HFFc6 (cell line): ENCODE measurements at regions not wholly inside any gene's neighbourhood (a gene's known extent, or its start where the extent isn't known, plus 50 kb on each side); places are given as distances from the start of the nearest gene placed in this dataset.
"Not testable (repeated sequence)": the region's sequence is repeated elsewhere in the genome, so short reads cannot be mapped to it uniquely, and the experiment has no call there.

ENCODE experiments used
- DNase-seq: peaks from one replicate; pipeline ENCODE4 v3.0.0-alpha.2; 2018
- H3K27ac Mint-ChIP-seq: 2 replicates; pipeline ENCODE4 v1.8.0; 2020; ENCODE audit warnings: mild to moderate bottlenecking, mixed read lengths
- H3K27me3 Mint-ChIP-seq: 2 replicates; pipeline ENCODE4 v1.8.0; 2021; ENCODE audit warnings: mild to moderate bottlenecking, moderate library complexity, mixed read lengths; ENCODE audit not compliant: insufficient read depth
- H3K36me3 Mint-ChIP-seq: 2 replicates; pipeline ENCODE4 v1.8.0; 2021; ENCODE audit warnings: low read depth, mixed read lengths
- H3K4me1 Mint-ChIP-seq: 2 replicates; pipeline ENCODE4 v1.8.0; 2020; ENCODE audit warnings: low read depth, mixed read lengths
- H3K4me3 Mint-ChIP-seq: 2 replicates; pipeline ENCODE4 v1.8.0; 2020; ENCODE audit warnings: mild to moderate bottlenecking, moderate library complexity, mixed read lengths
- H3K9me3 Mint-ChIP-seq: 2 replicates; pipeline ENCODE4 v1.8.0; 2020; ENCODE audit warnings: mild to moderate bottlenecking, mixed read lengths
- TF ChIP-seq, protein P1 (sequence below): fragments of 200-600 bp; sonication (generic); IDR thresholded peaks from 2 replicates; pipeline ENCODE4 v1.5.0; 2021; ENCODE audit warnings: antibody characterized with exemption, mild to moderate bottlenecking

DNA sequence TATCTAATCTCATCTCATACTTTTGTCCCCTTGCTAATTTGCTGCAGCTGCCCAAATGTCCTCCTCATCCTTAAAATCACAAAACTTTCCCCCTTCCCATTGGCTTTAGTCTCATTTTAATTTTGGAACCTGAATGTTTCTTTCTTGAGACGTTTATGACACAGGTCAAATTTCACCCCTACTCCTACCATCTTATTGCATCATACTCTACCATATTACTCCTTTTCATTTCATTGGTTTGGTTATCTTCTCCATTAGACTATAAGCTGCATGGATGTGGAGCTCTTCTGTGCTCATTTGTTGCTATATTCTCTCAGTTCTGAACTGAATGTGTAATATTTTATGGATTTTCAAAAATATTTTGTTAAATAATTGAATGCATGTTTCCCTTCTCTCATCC lies 688.6 kb downstream of the CBLN4 start:
- Mint-ChIP-seq H3K36me3 (no peaks in the 10 kb centered on the region), H3K27ac (no peak overlapping the region), H3K4me1 (no peaks in the 10 kb centered on the region), H3K27me3 (no peaks in the 10 kb centered on the region), H3K9me3 (peaks cover 46% of the 10 kb centered on the region), H3K4me3 (no peak overlapping the region)
- TF ChIP-seq, protein P1, sequence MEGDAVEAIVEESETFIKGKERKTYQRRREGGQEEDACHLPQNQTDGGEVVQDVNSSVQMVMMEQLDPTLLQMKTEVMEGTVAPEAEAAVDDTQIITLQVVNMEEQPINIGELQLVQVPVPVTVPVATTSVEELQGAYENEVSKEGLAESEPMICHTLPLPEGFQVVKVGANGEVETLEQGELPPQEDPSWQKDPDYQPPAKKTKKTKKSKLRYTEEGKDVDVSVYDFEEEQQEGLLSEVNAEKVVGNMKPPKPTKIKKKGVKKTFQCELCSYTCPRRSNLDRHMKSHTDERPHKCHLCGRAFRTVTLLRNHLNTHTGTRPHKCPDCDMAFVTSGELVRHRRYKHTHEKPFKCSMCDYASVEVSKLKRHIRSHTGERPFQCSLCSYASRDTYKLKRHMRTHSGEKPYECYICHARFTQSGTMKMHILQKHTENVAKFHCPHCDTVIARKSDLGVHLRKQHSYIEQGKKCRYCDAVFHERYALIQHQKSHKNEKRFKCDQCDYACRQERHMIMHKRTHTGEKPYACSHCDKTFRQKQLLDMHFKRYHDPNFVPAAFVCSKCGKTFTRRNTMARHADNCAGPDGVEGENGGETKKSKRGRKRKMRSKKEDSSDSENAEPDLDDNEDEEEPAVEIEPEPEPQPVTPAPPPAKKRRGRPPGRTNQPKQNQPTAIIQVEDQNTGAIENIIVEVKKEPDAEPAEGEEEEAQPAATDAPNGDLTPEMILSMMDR: no peak
- no peak for DNase-seq

DNA sequence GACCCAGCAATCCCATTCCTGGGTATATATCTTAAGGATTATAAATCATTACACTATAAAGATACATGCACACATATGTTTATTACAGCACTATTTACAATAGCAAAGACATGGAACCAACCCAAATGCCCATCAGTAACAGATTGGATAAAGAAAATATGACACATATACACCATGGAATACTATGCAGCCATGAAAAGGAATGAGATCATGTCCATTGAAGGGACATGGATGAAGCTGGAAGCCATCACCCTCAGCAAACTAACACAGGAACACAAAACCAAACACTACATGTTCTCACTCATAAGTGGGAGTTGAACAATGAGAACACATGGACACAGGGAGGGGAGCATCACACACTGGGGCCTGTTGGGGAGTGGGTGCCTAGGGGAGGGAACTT lies 694.5 kb downstream of the CBLN4 start:
- not testable (repeated sequence) for H3K27ac Mint-ChIP-seq, H3K4me1 Mint-ChIP-seq, H3K4me3 Mint-ChIP-seq, H3K27me3 Mint-ChIP-seq, H3K36me3 Mint-ChIP-seq, DNase-seq
- H3K9me3 Mint-ChIP-seq: peaks cover 72% of the 10 kb centered on the region

DNA sequence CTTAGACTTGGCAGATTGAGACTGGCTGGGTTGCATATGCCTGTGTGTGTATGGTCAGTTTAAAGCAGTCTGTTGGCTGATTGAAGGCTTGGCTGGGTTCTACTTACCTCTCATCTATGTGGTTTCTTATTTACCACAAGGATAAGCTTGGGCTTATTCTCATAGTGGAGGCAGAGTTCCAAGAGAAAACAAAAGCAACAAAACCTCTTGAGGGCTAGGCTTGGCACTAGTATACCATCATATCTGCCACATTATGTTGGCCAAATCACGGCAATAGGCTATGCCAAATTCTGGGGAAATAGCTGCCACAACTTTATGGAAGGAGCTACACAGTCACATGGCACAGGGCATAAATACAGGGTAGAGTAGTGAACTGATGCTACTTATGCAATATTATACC lies 714.1 kb downstream of the CBLN4 start:
- Mint-ChIP-seq H3K36me3 (no peaks in the 10 kb centered on the region), H3K4me3 (no peak overlapping the region), H3K4me1 (no peaks in the 10 kb centered on the region), H3K9me3 (peaks cover 31% of the 10 kb centered on the region), H3K27me3 (no peaks in the 10 kb centered on the region), H3K27ac (no peak overlapping the region)
- TF ChIP-seq, protein P1: no peak
- no peak for DNase-seq

DNA sequence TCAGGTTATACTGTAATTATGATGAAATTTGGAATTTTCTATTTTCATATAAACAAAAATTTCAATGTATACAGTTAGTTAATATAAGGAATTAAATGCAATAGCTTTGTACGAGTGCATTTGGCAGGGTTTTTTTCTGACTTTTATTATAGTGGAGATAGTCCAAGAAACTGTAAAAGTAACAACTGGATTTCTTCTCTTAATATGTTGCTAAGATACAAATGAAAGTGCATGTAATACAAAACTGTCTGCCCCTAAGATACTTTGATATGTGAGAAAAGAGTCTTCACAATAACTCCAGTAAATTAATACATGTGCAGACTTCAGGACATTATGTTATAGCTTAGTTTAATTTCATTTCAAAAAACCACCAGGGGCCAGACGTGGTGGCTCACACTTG lies 721.4 kb downstream of the CBLN4 start:
- Mint-ChIP-seq H3K9me3 (peaks cover 34% of the 10 kb centered on the region), H3K27ac (no peak overlapping the region), H3K4me3 (no peak overlapping the region), H3K27me3 (no peaks in the 10 kb centered on the region), H3K36me3 (no peaks in the 10 kb centered on the region), H3K4me1 (no peaks in the 10 kb centered on the region)
- no peak for DNase-seq
- TF ChIP-seq, protein P1: no peak

DNA sequence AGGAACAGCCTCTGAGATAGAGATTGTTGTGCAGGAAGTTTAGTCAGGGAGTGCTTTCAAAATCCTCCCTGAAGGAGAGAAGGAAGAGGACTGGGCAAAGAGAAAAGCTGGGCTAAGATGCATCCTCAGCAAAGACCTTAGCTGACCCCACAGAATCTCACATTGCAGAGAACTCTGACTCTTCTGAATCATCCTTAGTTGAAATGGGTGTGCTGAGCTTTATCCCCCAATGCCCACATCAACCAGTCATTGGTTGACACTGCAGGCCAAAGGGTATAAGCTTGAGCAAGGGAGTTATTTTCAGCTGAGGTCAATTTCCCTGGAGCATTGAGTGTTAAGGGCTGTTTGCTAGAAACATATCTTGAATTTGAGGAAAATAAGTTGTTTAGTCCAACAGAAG lies 732.2 kb downstream of the CBLN4 start:
- Mint-ChIP-seq H3K9me3 (peaks cover 62% of the 10 kb centered on the region), H3K27me3 (no peaks in the 10 kb centered on the region), H3K4me3 (no peak overlapping the region), H3K36me3 (no peaks in the 10 kb centered on the region; the same call in 1 of the 2 replicates), H3K27ac (no peak overlapping the region), H3K4me1 (no peaks in the 10 kb centered on the region)
- TF ChIP-seq, protein P1: no peak
- DNase-seq: no peak

DNA sequence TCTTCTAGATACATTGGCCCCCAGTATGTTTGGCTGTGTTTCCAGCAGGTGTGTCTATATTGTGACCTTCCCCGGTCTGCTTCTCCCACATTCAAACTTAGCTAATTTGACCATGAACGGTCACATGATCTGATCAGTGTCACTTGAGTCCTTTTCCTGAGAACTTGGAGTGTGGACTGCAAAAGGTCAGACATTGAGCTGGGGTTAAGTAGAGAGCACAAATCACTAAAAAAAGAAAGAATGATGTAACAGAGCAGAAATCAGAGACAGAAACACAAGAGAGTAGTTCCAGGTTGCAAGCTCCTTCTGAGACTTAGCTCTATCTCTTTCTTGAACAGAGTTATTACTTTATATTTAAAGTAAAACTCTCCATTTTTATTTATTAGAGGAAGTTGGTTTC lies 733.9 kb downstream of the CBLN4 start:
- TF ChIP-seq, protein P1: no peak
- no peaks in the 10 kb centered on the region; the same call in 1 of the 2 replicates for H3K36me3 Mint-ChIP-seq
- H3K4me1 Mint-ChIP-seq: no peaks in the 10 kb centered on the region
- no peaks in the 10 kb centered on the region for H3K27me3 Mint-ChIP-seq
- no peak overlapping the region for H3K4me3 Mint-ChIP-seq
- no peak overlapping the region for H3K27ac Mint-ChIP-seq
- peaks cover 62% of the 10 kb centered on the region for H3K9me3 Mint-ChIP-seq
- DNase-seq: no peak
